DMS 273 (cell line): ENCODE measurements at regions not wholly inside any gene's neighbourhood (a gene's known extent, or its start where the extent isn't known, plus 50 kb on each side); places are given as distances from the start of the nearest gene placed in this dataset.
A peak's percentile ranks its signal among the peaks of the same experiment; 100 is the strongest.

Experiments
- DNase-seq: peaks from one replicate; lab custom pipeline; 2025; ENCODE audit not compliant: unreplicated experiment; lab: John Stamatoyannopoulos, UW

- DNase-seq: no peak
Observed at GRCh38 chr11:130582176-130582575, 133.7 kb downstream of the ADAMTS15 start.

DNA sequence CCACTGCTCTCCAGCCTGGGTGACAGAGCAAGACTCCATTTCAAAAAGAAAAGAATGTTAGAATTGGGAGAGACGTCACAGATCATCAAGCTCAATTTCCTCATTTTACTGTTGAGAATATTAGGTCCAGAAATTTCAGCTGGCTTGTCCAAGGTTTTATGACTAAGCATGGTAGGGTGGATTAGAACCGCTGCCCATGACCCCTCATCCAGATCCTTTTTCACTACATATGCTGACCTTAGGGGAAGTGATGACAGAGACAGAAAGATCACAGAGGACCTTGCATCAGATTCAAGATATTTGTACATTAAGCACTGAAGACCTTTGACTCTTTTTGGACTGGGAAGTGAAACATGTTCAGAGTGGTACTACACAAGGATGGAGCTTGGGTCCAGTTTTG lies 134.5 kb downstream of the ADAMTS15 start:
- no peak for DNase-seq

DNA sequence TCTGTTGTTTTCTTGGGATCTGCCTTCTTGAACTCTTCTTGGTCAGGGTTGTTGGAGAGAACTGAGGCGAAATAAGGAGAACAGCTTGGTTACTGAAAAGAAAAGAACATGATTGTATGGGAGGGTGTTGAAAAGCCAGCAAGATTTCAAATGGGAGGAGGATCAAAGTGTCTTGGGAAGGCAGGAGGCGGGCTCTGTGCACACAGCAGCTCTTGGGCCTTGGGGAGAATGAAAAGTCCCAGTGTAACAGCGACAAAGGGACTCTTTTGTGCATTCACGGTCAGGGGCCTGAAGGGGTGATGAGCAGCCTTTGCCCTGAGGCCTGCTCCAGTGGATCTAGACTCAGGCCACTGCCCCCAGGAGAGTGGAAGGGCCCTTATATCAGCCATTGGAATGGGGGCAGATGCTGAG lies 135.4 kb downstream of the ADAMTS15 start:
- no peak for DNase-seq

DNA sequence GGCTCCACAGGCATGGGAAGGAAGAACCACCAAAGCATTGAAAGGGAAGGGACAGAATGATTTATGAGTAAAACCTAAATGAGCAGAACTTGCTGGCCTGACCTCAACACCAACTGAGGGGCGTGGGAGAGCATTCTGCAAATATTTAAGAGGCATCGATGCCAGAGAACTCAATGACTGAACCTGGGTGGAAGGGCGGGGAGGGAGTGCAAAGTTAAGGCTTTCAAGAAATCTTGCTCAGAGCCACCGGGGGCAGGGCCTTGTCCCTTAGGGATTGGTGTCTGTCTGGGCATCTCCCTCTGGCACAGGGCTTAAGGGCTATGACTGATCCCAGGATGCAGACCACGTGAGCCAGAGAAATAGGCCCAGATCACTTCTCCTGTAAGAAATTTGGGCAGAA lies 137.1 kb downstream of the ADAMTS15 start:
- DNase-seq: no peak

DNA sequence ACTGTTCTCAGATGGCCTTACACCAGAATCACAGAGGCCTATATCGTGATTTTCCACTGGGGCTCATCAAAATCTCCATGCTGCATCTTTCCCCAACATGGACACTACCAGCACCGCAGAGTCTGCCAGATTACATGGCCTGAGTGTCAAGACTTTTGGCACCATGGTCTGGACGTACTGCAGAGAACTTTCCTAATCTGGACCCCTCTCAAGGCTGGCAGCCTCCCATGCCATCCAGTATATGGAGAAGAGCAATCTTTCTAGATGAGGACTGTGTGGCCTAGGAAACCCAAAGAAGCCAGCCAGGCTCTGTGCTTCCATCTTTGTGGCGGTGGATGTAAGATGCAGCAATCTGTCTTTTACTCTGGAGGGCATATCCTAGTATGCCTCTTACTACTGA lies 139.2 kb downstream of the ADAMTS15 start:
- no peak for DNase-seq

GRCh38 chr11:130588471-130588870 lies 140.0 kb downstream of the ADAMTS15 start:
- DNase-seq: no peak

DNA sequence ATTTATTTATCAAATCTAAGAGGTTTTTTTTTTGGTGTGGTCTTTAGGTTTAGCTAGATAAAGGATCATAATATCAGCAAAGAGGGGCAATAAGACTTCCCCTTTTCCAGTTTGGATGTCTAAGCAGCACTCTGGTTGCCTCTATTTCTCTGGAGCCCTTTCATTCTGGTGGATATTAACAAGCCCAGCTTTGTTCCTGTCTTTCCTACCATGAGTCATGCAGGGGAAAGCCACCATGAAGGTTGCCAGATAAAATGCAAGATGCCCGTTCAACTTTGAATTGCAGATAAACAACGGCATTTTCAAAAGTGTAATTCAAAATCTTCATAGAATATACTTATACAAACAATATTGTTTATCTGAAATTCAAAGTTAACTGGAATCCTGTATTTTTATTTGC lies 143.6 kb downstream of the ADAMTS15 start:
- no peak for DNase-seq

GRCh38 chr11:130593064-130593463 lies 144.6 kb downstream of the ADAMTS15 start:
- no peak for DNase-seq

DNA sequence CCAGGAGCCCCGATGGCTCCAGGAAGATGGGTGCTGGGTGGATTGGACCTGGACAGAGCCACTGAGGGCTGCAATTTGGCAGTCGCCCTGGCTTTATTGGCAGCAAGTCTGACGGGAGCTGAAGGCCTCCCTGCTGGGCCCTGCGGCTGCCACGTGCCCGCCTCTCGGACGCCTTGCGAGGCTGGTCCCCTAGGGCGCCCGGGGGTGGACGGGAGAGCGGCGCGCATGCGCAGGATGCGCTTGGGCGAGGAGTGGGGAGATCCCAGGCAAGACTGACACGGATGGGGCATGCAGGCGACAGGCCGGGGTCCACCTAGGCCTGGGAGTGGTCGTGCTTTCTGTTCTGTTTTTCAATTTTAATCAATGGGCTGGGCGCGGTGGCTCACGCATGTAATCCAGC lies 150.0 kb downstream of the ADAMTS15 start:
- no peak for DNase-seq

GRCh38 chr11:130599073-130599654 lies 150.7 kb downstream of the ADAMTS15 start:
- peak; percentile 24 for DNase-seq

DNA sequence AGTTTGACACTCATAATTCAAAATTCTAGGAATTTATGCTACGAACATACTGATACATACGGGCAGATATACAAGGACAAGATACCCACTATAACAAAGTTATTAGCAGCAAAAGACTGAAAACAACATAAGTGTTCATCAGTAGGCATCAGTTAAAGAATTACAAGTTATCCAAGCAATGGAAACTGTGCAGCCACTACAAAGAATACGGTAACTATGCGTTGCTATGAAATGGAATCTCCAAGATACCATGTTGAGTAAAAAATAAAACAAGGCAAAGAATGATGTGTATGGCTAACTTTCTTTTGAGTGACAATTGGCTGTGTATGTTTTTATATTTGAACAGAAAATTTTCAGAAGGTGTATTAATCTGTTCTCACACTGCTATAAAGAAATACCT lies 151.7 kb downstream of the ADAMTS15 start:
- DNase-seq: no peak

DNA sequence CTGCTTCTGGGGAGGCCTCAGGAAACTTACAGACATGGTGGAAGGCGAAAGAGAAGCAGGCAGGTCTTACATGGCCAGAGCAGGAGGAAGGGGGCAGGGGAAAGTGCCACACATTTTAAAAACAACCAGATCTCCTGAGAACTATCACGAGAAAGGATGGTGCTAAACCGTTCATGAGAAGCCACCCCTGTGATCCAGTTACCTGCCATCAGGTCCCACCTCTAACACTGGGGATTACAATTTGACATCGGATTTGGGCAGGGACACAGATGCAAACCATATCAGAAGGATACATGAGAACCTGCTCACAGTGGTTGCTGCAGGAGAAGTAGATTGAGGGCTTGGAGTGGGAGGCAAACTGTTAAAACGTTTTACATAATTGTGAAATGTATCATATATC lies 152.2 kb downstream of the ADAMTS15 start:
- no peak for DNase-seq

- DNase-seq: no peak
Observed at GRCh38 chr11:130601141-130601540, 152.7 kb downstream of the ADAMTS15 start.

GRCh38 chr11:130601764-130602460 lies 153.5 kb downstream of the ADAMTS15 start:
- no peak for DNase-seq

DNA sequence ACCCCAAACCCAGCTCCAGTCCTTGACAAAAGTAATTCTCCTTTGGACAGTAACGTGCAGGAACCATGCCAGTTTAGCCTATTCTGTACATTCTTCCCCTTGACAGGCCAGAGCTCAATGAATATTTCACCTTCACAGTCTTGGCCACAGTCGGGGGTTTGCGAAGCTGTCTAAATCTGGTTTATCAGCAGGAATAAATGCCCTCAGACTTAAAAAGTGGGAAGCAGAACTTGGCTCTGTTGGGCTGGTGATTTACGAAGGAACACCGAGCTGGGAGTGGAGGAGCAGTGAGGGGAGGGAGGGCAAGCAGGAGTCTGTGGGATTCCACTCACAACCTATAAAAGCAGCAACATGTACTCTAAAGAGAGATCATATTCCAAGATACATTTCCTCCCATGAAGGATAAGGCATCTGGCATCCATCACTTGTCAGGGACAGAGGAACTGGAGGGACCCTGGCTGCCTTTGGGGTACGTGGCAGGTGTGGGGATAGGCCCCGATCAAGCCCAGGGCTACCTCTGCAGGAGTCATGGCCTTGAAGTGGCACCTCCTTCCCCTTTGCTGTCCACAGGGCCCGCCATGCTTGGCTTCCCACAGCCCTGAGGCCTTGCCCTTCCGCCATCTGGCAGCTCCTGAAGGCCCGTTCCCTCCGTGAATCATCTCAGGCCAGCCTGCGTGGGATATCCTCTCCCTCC lies 154.3 kb downstream of the ADAMTS15 start:
- DNase-seq: peak; percentile 5

DNA sequence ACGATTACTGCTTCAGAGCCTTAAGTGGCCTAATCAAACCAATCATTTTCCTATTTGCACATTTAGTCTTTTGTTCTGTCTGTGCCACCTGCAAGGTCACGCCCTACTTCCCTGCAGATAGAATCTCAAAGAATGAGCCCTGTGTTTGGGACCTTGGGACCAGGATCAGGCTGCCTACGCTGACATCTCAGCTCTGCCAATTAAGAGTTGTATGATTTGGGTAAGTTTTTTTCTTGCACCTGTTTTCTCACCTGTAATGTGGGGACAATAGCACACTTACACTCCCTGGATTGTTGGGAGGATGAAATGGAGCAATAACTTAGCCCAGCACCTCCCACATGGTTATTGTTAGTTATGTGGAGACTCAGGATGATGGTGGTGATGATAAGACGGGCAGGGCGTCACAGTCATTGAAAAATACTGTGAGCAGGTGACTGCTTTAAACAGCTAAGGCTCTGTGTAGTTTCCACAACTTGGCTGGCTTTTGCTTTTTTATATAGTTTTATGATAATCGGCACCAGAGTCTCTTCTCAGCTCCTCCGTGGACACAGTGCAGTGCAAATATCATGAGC lies 155.0 kb downstream of the ADAMTS15 start:
- no peak for DNase-seq

- no peak for DNase-seq
Observed at GRCh38 chr11:130604606-130605005, 156.2 kb downstream of the ADAMTS15 start.

DNA sequence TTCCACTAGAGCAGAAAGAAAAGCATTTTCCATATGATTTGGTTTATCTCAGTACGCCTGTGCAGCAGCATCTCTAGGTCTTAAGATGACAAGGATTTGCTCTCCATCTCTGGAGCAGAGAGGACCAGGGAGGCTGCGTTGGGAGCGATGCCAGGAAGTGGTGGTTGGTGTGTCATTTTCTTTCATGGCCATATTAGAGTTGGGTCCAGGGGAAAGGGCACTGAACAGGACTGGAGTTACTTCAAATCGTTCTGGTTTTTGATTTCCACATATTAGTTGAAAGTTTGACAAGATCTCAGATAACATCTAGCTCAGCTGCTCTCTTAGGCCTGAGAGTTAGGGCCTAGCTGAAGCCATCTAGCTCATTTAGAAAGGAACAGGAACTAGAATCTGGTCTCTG lies 157.7 kb downstream of the ADAMTS15 start:
- DNase-seq: no peak

DNA sequence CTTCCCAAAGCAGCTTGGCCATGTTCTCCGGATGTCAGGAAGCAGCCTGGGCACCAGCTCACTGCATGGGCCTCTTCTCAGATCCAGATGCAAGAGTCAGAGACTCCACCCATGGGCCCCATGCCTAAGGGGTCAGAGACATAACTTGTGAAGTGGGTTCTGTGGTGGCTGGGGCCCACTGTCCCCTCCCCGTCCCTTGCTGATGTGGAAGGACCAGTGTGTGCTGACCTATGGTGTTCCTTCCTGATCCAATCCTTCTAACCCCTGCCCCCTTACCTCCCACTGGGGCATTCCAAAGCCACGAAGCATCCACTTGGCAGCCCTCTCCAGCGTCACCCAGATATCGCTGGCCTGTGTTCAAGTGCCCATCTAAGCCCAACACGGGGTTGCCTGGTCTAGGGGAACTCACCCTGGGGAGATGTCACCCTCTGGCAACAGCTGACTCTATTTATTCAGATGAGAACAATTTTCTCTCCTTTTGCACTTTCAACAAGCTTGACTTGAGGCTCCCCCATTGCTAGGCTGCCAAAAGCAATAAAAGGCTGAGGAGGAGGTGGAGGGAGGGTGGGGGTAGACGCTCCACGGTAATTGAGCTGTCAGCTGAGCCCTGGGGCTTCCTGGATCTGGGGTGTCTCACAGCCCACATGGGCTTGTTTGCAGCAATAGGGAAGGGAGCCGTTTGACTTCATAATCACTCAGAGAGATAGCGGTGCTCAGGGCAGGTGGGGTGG lies 158.5 kb downstream of the ADAMTS15 start:
- DNase-seq: no peak

- no peak for DNase-seq
Observed at GRCh38 chr11:130608287-130608686, 159.8 kb downstream of the ADAMTS15 start.
